Pancreas (tissue), 10 donors: ENCODE measurements at regions not wholly inside any gene's neighbourhood (a gene's known extent, or its start where the extent isn't known, plus 50 kb on each side); places are given as distances from the start of the nearest gene placed in this dataset.
"Not testable (repeated sequence)": the region's sequence is repeated elsewhere in the genome, so short reads cannot be mapped to it uniquely, and the experiment has no call there.

Source experiments
- ATAC-seq, 4 donors: fragments of 200-7000 bp; cut with Tn5 transposase; one replicate each; pipeline versions ENCODE4 v1.8.0 to v1.9.1; 2020; ENCODE audit warnings: mild to moderate bottlenecking in 4 of 4, moderate library complexity in 4 of 4
- DNase-seq, 6 donors: peaks; one replicate each; pipeline ENCODE4 v3.0.0-alpha.2; 2020
- FAIRE-seq: peaks from 2 replicates; lab custom pipeline; 2012; peaks lifted over from hg19 to GRCh38; lab: Jason Lieb, UNC
- H3K27ac ChIP-seq, 4 donors: fragments of 200-600 bp; sonication (generic); 1 replicate in 3 of 4; 2 replicates in 1 of 4; pipeline versions ENCODE4 v1.5.0 to v1.8.0; 2020
- H3K27me3 ChIP-seq, 4 donors: fragments of 200-600 bp; one replicate each; pipeline ENCODE4 v1.8.0; 2021
- H3K36me3 ChIP-seq, 3 donors: fragments of 200-600 bp; sonication (generic) in 1 of 3; one replicate each; pipeline versions ENCODE4 v1.5.0 to v1.8.0; 2020 to 2021
- H3K4me1 ChIP-seq, 3 donors: fragments of 200-600 bp; one replicate each; pipeline ENCODE4 v1.8.0; 2021
- H3K4me3 ChIP-seq, 4 donors: fragments of 200-600 bp; sonication (generic) in 2 of 4; one replicate each; pipeline versions ENCODE4 v1.5.0 to v1.8.0; 2020 to 2021
- H3K9me3 ChIP-seq, 4 donors: fragments of 200-600 bp; one replicate each; pipeline ENCODE4 v1.8.0; 2021
- CTCF ChIP-seq, 4 donors: fragments of 200-600 bp; sonication (generic) in 3 of 4; IDR thresholded peaks; one replicate each; pipeline versions ENCODE4 v1.5.0 to v1.8.0; 2021; ENCODE audit warnings: antibody characterized with exemption in 4 of 4
- WGBS, 2 donors: extraction: QIAGEN DNeasy Blood & Tissue Kit; methylation state at CpG; one replicate each; pipeline ENCODE4 v1.1.7; 2013; 5-methylcytosine and 5-hydroxymethylcytosine counted together
- intact Hi-C, 3 donors: fragments of 100-400 bp; cut with DNase I; formaldehyde crosslinking; loops; one replicate each; pipeline versions ENCODE4 v1.11.1 to v1.14.2; 2022
- donor health status: healthy with polysubstance abuse.
- donor health status: DM: no; HTN: no; CAD: no; lungs with moderate emphysema.
- donor health status: DM: no; HTN: no; CAD: no.
- donor health status: control.
- donor health status: control.
- donor health status: Bipolar disorder and iron deficiency.
- donor health status: DM: yes; HTN: yes; CAD: no.
- donor health status: DM: no; HTN: no; CAD: no.
- donor health status: DM: no; HTN: no; CAD: no.
- donor health status: DM: yes; HTN: yes; CAD: no.

GRCh38 chr4:138475116-138475515 lies 233.0 kb upstream of the SLC7A11 start:
- Histone ChIP-seq H3K27ac (no peak overlapping the region), H3K9me3 (no peaks in the 10 kb centered on the region), H3K4me3 (no peak overlapping the region), H3K4me1 (no peaks in the 10 kb centered on the region), H3K36me3 (no peaks in the 10 kb centered on the region), H3K27me3 (no peaks in the 10 kb centered on the region)
- TF ChIP-seq CTCF (IDR thresholded peaks at IDR 0.05): no peak
- 77 to 93% methylated on average over 1 of the region's 1 CpG for WGBS, 2 donors
- DNase-seq (no peak), ATAC-seq (no peak), FAIRE-seq (no peak)
- intact Hi-C loops: no loop called here

GRCh38 chr4:138473339-138473738 lies 231.2 kb upstream of the SLC7A11 start:
- TF ChIP-seq CTCF (IDR thresholded peaks at IDR 0.05): no peak
- Histone ChIP-seq H3K4me3 (no peak overlapping the region), H3K27me3 (no peaks in the 10 kb centered on the region), H3K9me3 (no peaks in the 10 kb centered on the region), H3K36me3 (no peaks in the 10 kb centered on the region), H3K4me1 (no peaks in the 10 kb centered on the region), H3K27ac (no peak overlapping the region)
- no peak for FAIRE-seq
- WGBS, 2 donors: 86 to 90% methylated on average over 4 of the region's 4 CpGs
- DNase-seq: no peak
- intact Hi-C loops: no loop called here
- ATAC-seq: no peak

GRCh38 chr4:138460477-138461414 lies 218.6 kb upstream of the SLC7A11 start:
- DNase-seq (no peak), FAIRE-seq (no peak)
- 71 to 75% methylated on average over 6 of the region's 6 CpGs for WGBS, 2 donors

GRCh38 chr4:138458751-138459150 lies 216.6 kb upstream of the SLC7A11 start:
- WGBS, 2 donors: 85 to 93% methylated on average over 3 of the region's 3 CpGs
- H3K9me3 ChIP-seq: no peaks in the 10 kb centered on the region
- H3K27ac ChIP-seq: no peak overlapping the region
- no peak for TF ChIP-seq CTCF (IDR thresholded peaks at IDR 0.05)
- DNase-seq (no peak), ATAC-seq (no peak), FAIRE-seq (no peak)
- H3K36me3 ChIP-seq: no peaks in the 10 kb centered on the region
- H3K27me3 ChIP-seq: no peaks in the 10 kb centered on the region
- intact Hi-C loops: no loop called here
- no peak overlapping the region for H3K4me3 ChIP-seq
- no peaks in the 10 kb centered on the region for H3K4me1 ChIP-seq

More at GRCh38 chr4:138460477-138461414, 218.6 kb upstream of the SLC7A11 start:
- H3K9me3 ChIP-seq: no peaks in the 10 kb centered on the region
- H3K27ac ChIP-seq: no peak overlapping the region
- ATAC-seq: no peak
- no peaks in the 10 kb centered on the region for H3K27me3 ChIP-seq
- peaks cover 0 to 4% (median 0%) of the 10 kb centered on the region in 3 donors for H3K4me1 ChIP-seq
- H3K4me3 ChIP-seq: no peak overlapping the region
- H3K36me3 ChIP-seq: no peaks in the 10 kb centered on the region
- TF ChIP-seq CTCF (IDR thresholded peaks at IDR 0.05): no peak
- intact Hi-C loops: no loop called here

- ATAC-seq, intact Hi-C loops: not testable (repeated sequence)
Measured at GRCh38 chr4:138456349-138456748, 214.2 kb upstream of the SLC7A11 start.

More at GRCh38 chr4:138456349-138456748, 214.2 kb upstream of the SLC7A11 start:
- not testable (repeated sequence) for H3K27ac ChIP-seq, H3K27me3 ChIP-seq, FAIRE-seq, H3K9me3 ChIP-seq, DNase-seq, H3K36me3 ChIP-seq, H3K4me1 ChIP-seq, H3K4me3 ChIP-seq
- 91 to 97% methylated on average over 2 of the region's 2 CpGs for WGBS, 2 donors
